ENCODE measurements at regions not wholly inside any gene's neighbourhood (a gene's known extent, or its start where the extent isn't known, plus 50 kb on each side); places are given as distances from the start of the nearest gene placed in this dataset.

DNA sequence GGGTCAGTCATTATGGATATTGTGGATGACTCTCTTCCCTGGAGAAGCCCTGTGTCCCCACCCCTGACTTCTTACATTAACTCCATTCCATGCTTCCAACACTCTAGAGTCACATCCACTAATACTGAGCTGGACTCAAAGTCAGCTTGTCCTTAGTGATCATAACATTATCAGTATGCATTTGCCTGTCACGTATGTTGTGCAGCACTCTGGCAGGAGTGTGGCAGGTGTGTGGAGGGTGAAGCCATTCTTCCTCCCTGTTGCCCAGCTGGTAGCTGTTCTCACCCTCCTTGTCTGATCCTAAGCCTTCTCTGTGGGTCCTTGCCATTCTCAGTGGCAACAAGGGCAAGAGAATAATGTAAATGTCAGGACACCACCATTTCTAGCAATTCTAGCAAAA, 334.1 kb upstream of the RAB6C start:
- no peak overlapping the region for H3K27ac ChIP-seq
- in situ Hi-C loops (cut with HindIII; ENCODE audit: low pct_ligation_motif_present, low sequenced_read_pairs) = no loop called here
- no peaks in the 10 kb centered on the region for H3K27me3 ChIP-seq (replicated peaks)
- no peak overlapping the region for H3K4me3 ChIP-seq (ENCODE audit: low read depth, low read length)
- no peaks in the 10 kb centered on the region for H3K36me3 ChIP-seq (replicated peaks)
- DNase-seq = no peak
- TF ChIP-seq, protein P1, sequence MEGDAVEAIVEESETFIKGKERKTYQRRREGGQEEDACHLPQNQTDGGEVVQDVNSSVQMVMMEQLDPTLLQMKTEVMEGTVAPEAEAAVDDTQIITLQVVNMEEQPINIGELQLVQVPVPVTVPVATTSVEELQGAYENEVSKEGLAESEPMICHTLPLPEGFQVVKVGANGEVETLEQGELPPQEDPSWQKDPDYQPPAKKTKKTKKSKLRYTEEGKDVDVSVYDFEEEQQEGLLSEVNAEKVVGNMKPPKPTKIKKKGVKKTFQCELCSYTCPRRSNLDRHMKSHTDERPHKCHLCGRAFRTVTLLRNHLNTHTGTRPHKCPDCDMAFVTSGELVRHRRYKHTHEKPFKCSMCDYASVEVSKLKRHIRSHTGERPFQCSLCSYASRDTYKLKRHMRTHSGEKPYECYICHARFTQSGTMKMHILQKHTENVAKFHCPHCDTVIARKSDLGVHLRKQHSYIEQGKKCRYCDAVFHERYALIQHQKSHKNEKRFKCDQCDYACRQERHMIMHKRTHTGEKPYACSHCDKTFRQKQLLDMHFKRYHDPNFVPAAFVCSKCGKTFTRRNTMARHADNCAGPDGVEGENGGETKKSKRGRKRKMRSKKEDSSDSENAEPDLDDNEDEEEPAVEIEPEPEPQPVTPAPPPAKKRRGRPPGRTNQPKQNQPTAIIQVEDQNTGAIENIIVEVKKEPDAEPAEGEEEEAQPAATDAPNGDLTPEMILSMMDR (IDR thresholded peaks at IDR 0.05; ENCODE audit: low read depth, low read length, missing control alignments) = no peak

DNA sequence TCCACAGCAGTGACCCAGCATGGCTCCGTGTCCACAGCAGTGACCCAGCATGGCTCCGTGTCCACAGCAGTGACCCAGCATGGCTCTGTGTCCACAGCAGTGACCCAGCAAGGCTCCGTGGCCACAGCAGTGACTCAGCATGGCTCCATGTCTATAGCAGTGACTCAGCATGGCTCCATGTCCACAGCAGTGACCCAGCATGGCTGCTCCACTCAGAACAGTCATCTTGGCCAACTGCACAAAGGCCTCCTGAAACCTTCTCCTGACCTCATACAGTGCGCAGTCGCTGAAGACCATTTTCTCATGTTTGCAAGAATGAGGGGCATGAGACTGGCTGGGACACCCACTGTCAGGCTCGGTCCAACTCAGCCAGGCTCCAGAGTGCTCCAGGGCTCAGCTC, 333.4 kb upstream of the RAB6C start:
- in situ Hi-C loops (cut with HindIII; ENCODE audit: low pct_ligation_motif_present, low sequenced_read_pairs) = no loop called here
- no peaks in the 10 kb centered on the region for H3K36me3 ChIP-seq (replicated peaks)

DNA sequence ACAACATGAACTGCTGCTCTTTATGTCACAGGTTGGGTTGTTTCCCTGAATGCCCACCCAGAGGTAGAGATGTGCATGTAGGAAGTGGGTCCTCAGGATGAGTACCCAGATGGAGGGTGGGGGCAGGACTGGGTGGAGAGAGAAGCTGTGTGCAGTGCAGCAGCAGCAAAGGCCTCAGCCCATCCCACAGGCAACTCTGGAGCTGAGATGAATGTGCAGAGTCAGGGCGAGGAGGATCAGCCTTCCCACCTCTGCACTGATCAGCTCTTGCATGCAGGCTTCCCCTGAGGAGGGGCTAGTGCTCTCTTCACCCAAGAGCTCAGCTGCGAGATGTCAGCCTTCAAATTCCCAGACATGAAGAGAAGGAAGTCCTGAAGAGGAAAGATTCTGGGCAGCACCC, 326.2 kb upstream of the RAB6C start:
- Histone ChIP-seq H3K27me3 (replicated peaks) (no peaks in the 10 kb centered on the region), H3K36me3 (replicated peaks) (no peaks in the 10 kb centered on the region), H3K4me3 (ENCODE audit: low read depth, low read length) (no peak overlapping the region), H3K27ac (no peak overlapping the region)
- in situ Hi-C loops (cut with HindIII; ENCODE audit: low pct_ligation_motif_present, low sequenced_read_pairs) = no loop called here
- DNase-seq = no peak
- TF ChIP-seq, protein P1 (IDR thresholded peaks at IDR 0.05; ENCODE audit: low read depth, low read length, missing control alignments) = no peak

More for the DNA sequence above, 333.4 kb upstream of the RAB6C start:
- no peak for DNase-seq
- TF ChIP-seq, protein P1 (IDR thresholded peaks at IDR 0.05; ENCODE audit: low read depth, low read length, missing control alignments) = no peak
- H3K27ac ChIP-seq = no peak overlapping the region
- no peaks in the 10 kb centered on the region for H3K27me3 ChIP-seq (replicated peaks)
- H3K4me3 ChIP-seq (ENCODE audit: low read depth, low read length) = no peak overlapping the region

DNA sequence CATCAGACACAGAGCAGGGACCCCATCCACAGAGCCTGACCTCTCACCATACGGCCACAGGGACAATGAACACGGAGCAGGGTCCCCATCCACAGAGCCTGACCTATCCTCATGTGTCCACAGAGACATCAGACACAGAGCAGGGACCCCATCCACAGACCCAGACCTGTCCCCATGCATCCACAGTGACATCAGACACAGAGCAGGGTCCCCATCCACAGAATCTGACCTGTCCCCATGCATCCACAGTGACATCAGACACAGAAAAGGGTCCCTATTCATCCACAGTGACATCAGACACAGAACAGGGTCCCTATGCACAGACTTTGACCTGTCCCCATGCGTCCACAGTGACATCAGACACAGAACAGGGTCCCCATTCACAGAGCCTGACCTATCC, 325.1 kb upstream of the RAB6C start:
- TF ChIP-seq, protein P1 (IDR thresholded peaks at IDR 0.05; ENCODE audit: low read depth, low read length, missing control alignments) = no peak
- in situ Hi-C loops (cut with HindIII; ENCODE audit: low pct_ligation_motif_present, low sequenced_read_pairs) = no loop called here
- DNase-seq = no peak
- Histone ChIP-seq H3K27ac (no peak overlapping the region), H3K36me3 (replicated peaks) (no peaks in the 10 kb centered on the region), H3K27me3 (replicated peaks) (no peaks in the 10 kb centered on the region), H3K4me3 (ENCODE audit: low read depth, low read length) (no peak overlapping the region)

DNA sequence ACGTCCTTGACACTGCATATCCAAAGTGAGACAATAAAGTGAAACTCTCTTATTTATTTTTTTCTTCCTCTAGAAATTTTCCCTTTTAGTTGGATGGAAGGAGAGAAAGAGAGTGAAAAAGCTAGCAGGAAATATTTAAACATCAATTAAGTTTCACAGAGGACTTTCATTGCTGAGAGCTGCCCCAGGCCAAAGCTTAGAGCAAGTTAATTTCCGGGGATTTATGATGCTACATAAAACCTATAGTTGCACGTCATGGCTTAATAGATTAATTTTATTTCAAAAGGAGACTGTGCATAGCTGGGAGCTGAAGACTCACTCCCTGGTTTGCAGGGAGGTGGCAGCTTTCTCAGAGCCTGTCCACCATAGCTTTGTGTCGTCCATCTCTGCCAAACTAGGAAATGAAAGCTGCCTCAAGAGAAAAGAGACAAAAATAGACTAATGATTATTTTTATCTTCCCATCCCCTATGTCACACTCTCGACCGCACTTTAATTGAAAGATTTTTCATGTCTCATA, 323.3 kb upstream of the RAB6C start:
- no peaks in the 10 kb centered on the region for H3K36me3 ChIP-seq (replicated peaks)
- no peak for DNase-seq
- TF ChIP-seq, protein P1 (IDR thresholded peaks at IDR 0.05; ENCODE audit: low read depth, low read length, missing control alignments) = no peak
- in situ Hi-C loops (cut with HindIII; ENCODE audit: low pct_ligation_motif_present, low sequenced_read_pairs) = no loop called here
- no peaks in the 10 kb centered on the region for H3K27me3 ChIP-seq (replicated peaks)
- no peak overlapping the region for H3K4me3 ChIP-seq (ENCODE audit: low read depth, low read length)
- no peak overlapping the region for H3K27ac ChIP-seq

DNA sequence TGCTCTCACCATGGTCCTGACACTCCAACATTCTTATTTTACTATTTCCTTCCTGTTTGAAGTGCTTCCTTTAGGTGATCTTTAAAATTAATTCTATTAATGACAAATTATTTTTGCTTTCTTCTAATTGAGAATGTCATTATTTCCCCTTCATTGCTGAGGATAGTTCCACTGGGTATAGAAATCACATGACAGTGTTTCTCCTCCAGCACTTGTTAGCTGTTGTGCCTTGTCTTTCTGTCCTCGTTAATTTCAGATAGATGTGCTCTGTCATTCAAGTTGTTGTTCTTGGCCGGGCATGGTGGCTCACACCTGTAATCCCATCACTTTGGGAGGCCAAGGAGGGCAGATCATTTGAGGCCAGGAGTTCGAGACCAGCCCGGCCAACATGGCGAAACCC, 321.0 kb upstream of the RAB6C start:
- no peak overlapping the region for H3K27ac ChIP-seq
- DNase-seq = no peak
- H3K36me3 ChIP-seq (replicated peaks) = no peaks in the 10 kb centered on the region
- no peaks in the 10 kb centered on the region for H3K27me3 ChIP-seq (replicated peaks)
- TF ChIP-seq, protein P1 (IDR thresholded peaks at IDR 0.05; ENCODE audit: low read depth, low read length, missing control alignments) = no peak
- in situ Hi-C loops (cut with HindIII; ENCODE audit: low pct_ligation_motif_present, low sequenced_read_pairs) = no loop called here
- no peak overlapping the region for H3K4me3 ChIP-seq (ENCODE audit: low read depth, low read length)

All from brain microvascular endothelial cell (primary cell).